ENCODE measurements at regions not wholly inside any gene's neighbourhood (a gene's known extent, or its start where the extent isn't known, plus 50 kb on each side); places are given as distances from the start of the nearest gene placed in this dataset.
A peak's percentile ranks its signal among the peaks of the same experiment; 100 is the strongest.

- H3K4ac ChIP-seq (replicated peaks; ENCODE audit: insufficient read length, low read depth, low read length), result no peak overlapping the region
These were observed 935.6 kb upstream of the FANCL start for GRCh38 chr2:59176737-59177136.

More at GRCh38 chr2:59176737-59177136, 935.6 kb upstream of the FANCL start:
- H3K27ac ChIP-seq (ENCODE audit: low read depth, low read length), result no peak overlapping the region
- H3K9ac ChIP-seq (replicated peaks in 1 of 4; ENCODE audit: extremely low read depth in 1 of 4, low read depth in 3 of 4, low read length in 3 of 4), result no peak overlapping the region
- H4K91ac ChIP-seq (replicated peaks; ENCODE audit: insufficient read length, low read length), result no peak overlapping the region
- no peaks in the 10 kb centered on the region for H3K79me1 ChIP-seq (ENCODE audit: low read depth, low read length)
- H3K23ac ChIP-seq (ENCODE audit: insufficient read length), result no peak overlapping the region
- H3K27me3 ChIP-seq (replicated peaks in 1 of 4; ENCODE audit: control insufficient read depth in 3 of 4, extremely low read depth in 1 of 4, insufficient read depth in 3 of 4, low read length in 3 of 4), result peaks cover 0 to 9% (median 0%) of the 10 kb centered on the region in 4 experiments; a peak in 3 of 7 replicates
- H2BK20ac ChIP-seq (ENCODE audit: low read length), result no peak overlapping the region
- H2AFZ ChIP-seq (ENCODE audit: low read length), result no peak overlapping the region
- H3K79me2 ChIP-seq (ENCODE audit: control insufficient read depth in 1 of 2, insufficient read depth in 2 of 2, low read length in 2 of 2), result no peaks in the 10 kb centered on the region
- peak; percentile 5 to 18; a peak in 2 of 4 replicates for TF ChIP-seq RAD21 (IDR thresholded peaks at IDR 0.05 in 1 of 2, conservative IDR thresholded peaks at IDR 0.05 in 1 of 2; ENCODE audit: low read depth in 2 of 2, low read length in 2 of 2)
- no peak for TF ChIP-seq TAF1 (IDR thresholded peaks at IDR 0.05; ENCODE audit: low read depth, low read length)
- TF ChIP-seq CBX5 (IDR thresholded peaks at IDR 0.05; ENCODE audit: low read depth, low read length), result no peak
- TF ChIP-seq EP300 (IDR thresholded peaks at IDR 0.05; ENCODE audit: borderline replicate concordance in 1 of 2, low read depth in 2 of 2, low read length in 2 of 2), result no peak
- no peak for TF ChIP-seq TAF7 (optimal IDR thresholded peaks at IDR 0.05; ENCODE audit: borderline replicate concordance, low read depth, low read length)
- no peak overlapping the region for H3K14ac ChIP-seq (ENCODE audit: insufficient read length)
- H3K4me1 ChIP-seq (replicated peaks in 1 of 4; ENCODE audit: control insufficient read depth in 3 of 4, insufficient read depth in 4 of 4, low read length in 3 of 4), result no peaks in the 10 kb centered on the region; a peak in 1 of 7 replicates
- no peak overlapping the region for H3K4me2 ChIP-seq (ENCODE audit: insufficient read depth in 1 of 2, low read depth in 2 of 2, low read length in 2 of 2)
- no peaks in the 10 kb centered on the region for H4K20me1 ChIP-seq (replicated peaks in 1 of 2; ENCODE audit: control insufficient read depth in 1 of 2, insufficient read depth in 2 of 2, low read length in 2 of 2)
- ChIA-PET CTCF (ENCODE audit: partially characterized antibody) (interaction anchor here (0.5 to 1.4 kb wide), 2 partner anchors 9 to 817 kb away, joined by 4 to 6 read pairs; no protein-coding TSS in a partner anchor), POLR2A (ENCODE audit: partially characterized antibody) (no interaction called here)
- no peak overlapping the region for H3K4me3 ChIP-seq (ENCODE audit: extremely low read depth in 1 of 4, insufficient read depth in 2 of 4, low read depth in 3 of 4, low read length in 4 of 4)
- no peaks in the 10 kb centered on the region for H3K36me3 ChIP-seq (ENCODE audit: control insufficient read depth in 2 of 4, insufficient read depth in 4 of 4, low read length in 3 of 4)
- H2BK120ac ChIP-seq (replicated peaks; ENCODE audit: low read depth, low read length), result no peak overlapping the region
- H3K18ac ChIP-seq (ENCODE audit: extremely low read depth, low read length), result no peak overlapping the region
- DNase-seq (ENCODE audit: low read depth in 1 of 2, low spot score in 2 of 2) (no peak), FAIRE-seq (no peak)
- no peak overlapping the region for H2BK5ac ChIP-seq (ENCODE audit: low read depth, low read length)
- no peak overlapping the region for H3K56ac ChIP-seq (replicated peaks; ENCODE audit: insufficient read length, low read depth, low read length)
- H3K23me2 ChIP-seq (ENCODE audit: low read depth, low read length), result no peaks in the 10 kb centered on the region; the same call in 1 of the 2 replicates
- no peak overlapping the region for H2BK15ac ChIP-seq (ENCODE audit: low read length)
- no peak overlapping the region for H2BK12ac ChIP-seq (ENCODE audit: low read depth, low read length)
- no peak overlapping the region for H4K8ac ChIP-seq (ENCODE audit: extremely low read depth, insufficient read depth, low read length)
- no peaks in the 10 kb centered on the region for H3K9me3 ChIP-seq (ENCODE audit: insufficient read depth in 2 of 2, low read depth in 1 of 2, low read length in 1 of 2)
- H2AK5ac ChIP-seq (ENCODE audit: low read depth, low read length), result no peak overlapping the region
- no peak overlapping the region for H4K5ac ChIP-seq (ENCODE audit: insufficient read length, low read depth, low read length)
